ENCODE measurements at regions not wholly inside any gene's neighbourhood (a gene's known extent, or its start where the extent isn't known, plus 50 kb on each side); places are given as distances from the start of the nearest gene placed in this dataset.

DNA sequence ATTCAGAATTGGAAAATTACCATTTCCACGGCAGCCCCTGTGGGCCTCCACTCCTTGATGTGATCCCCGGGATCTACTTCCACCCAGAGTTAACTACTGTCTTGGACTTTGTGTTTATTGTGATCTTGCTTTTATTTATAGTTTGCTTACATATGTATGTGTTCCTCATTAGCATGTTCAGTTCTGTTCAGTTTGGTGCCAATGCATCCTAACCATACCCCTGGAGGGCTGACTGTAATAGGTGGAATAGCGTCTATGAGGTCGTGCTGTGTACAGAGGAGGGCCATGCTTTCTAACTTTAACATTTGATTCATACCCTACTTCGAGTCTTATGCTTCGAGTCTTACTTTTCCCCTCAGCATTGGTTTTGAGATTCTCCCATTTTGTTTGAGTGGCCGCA, 104.3 kb upstream of the SLC24A3 start:
- H3K27me3 ChIP-seq (replicated peaks in 1 of 4; ENCODE audit: control insufficient read depth in 3 of 4, extremely low read depth in 1 of 4, insufficient read depth in 3 of 4, low read length in 3 of 4), result no peaks in the 10 kb centered on the region
- H3K9ac ChIP-seq (replicated peaks in 1 of 4; ENCODE audit: extremely low read depth in 1 of 4, low read depth in 3 of 4, low read length in 3 of 4), result no peak overlapping the region
- H2BK20ac ChIP-seq (ENCODE audit: low read length), result no peak overlapping the region
- no peak overlapping the region for H3K23ac ChIP-seq (ENCODE audit: insufficient read length)
- H3K36me3 ChIP-seq (ENCODE audit: control insufficient read depth in 2 of 4, insufficient read depth in 4 of 4, low read length in 3 of 4), result no peaks in the 10 kb centered on the region
- no peaks in the 10 kb centered on the region for H3K4me1 ChIP-seq (replicated peaks in 1 of 4; ENCODE audit: control insufficient read depth in 3 of 4, insufficient read depth in 4 of 4, low read length in 3 of 4)
- H2BK12ac ChIP-seq (ENCODE audit: low read depth, low read length), result no peak overlapping the region
- 86% methylated on average over 7 of the region's 7 CpGs; no CpG with 5 or more reads in 1 of the 2 experiments for WGBS, 2 experiments (ENCODE audit: extremely low coverage in 1 of 2, insufficient coverage in 1 of 2, insufficient read length in 1 of 2, insufficient replicate concordance in 2 of 2, low coverage in 1 of 2, low lambda C conversion rate in 2 of 2, missing lambda C conversion rate in 1 of 2)
- no peaks in the 10 kb centered on the region for H3K23me2 ChIP-seq (ENCODE audit: low read depth, low read length)
- no peak for FAIRE-seq
- H3K27ac ChIP-seq (ENCODE audit: low read depth, low read length), result no peak overlapping the region
- DNase-seq (ENCODE audit: low read depth in 1 of 2, low spot score in 2 of 2), result no peak
- POLR2A ChIA-PET (ENCODE audit: partially characterized antibody), result no interaction called here
- H2BK15ac ChIP-seq (ENCODE audit: low read length), result no peak overlapping the region
- H4K8ac ChIP-seq (ENCODE audit: extremely low read depth, insufficient read depth, low read length), result no peak overlapping the region
- H3K18ac ChIP-seq (ENCODE audit: extremely low read depth, low read length), result no peak overlapping the region
- no peaks in the 10 kb centered on the region for H4K20me1 ChIP-seq (replicated peaks in 1 of 2; ENCODE audit: control insufficient read depth in 1 of 2, insufficient read depth in 2 of 2, low read length in 2 of 2)
- CTCF ChIA-PET (ENCODE audit: partially characterized antibody), result no interaction called here
- no peak overlapping the region for H3K4me2 ChIP-seq (ENCODE audit: insufficient read depth in 1 of 2, low read depth in 2 of 2, low read length in 2 of 2)
- no peak overlapping the region for H3K4ac ChIP-seq (replicated peaks; ENCODE audit: insufficient read length, low read depth, low read length)
- no peak overlapping the region for H2AFZ ChIP-seq (ENCODE audit: low read length)
- H3K56ac ChIP-seq (replicated peaks; ENCODE audit: insufficient read length, low read depth, low read length), result no peak overlapping the region
- no peaks in the 10 kb centered on the region for H3K79me2 ChIP-seq (ENCODE audit: control insufficient read depth in 1 of 2, insufficient read depth in 2 of 2, low read length in 2 of 2)
- no peak overlapping the region for H2BK120ac ChIP-seq (replicated peaks; ENCODE audit: low read depth, low read length)
- no peak overlapping the region for H3K4me3 ChIP-seq (ENCODE audit: extremely low read depth in 1 of 4, insufficient read depth in 2 of 4, low read depth in 3 of 4, low read length in 4 of 4)
- no peak overlapping the region for H3K14ac ChIP-seq (ENCODE audit: insufficient read length)
- no peaks in the 10 kb centered on the region for H3K79me1 ChIP-seq (ENCODE audit: low read depth, low read length)
- no peak for TF ChIP-seq ZNF274 (IDR thresholded peaks at IDR 0.05; ENCODE audit: borderline replicate concordance, extremely low read depth, low read length)
- TF ChIP-seq SP2 (IDR thresholded peaks at IDR 0.05; ENCODE audit: low read length), result no peak
- TF ChIP-seq, protein P1, sequence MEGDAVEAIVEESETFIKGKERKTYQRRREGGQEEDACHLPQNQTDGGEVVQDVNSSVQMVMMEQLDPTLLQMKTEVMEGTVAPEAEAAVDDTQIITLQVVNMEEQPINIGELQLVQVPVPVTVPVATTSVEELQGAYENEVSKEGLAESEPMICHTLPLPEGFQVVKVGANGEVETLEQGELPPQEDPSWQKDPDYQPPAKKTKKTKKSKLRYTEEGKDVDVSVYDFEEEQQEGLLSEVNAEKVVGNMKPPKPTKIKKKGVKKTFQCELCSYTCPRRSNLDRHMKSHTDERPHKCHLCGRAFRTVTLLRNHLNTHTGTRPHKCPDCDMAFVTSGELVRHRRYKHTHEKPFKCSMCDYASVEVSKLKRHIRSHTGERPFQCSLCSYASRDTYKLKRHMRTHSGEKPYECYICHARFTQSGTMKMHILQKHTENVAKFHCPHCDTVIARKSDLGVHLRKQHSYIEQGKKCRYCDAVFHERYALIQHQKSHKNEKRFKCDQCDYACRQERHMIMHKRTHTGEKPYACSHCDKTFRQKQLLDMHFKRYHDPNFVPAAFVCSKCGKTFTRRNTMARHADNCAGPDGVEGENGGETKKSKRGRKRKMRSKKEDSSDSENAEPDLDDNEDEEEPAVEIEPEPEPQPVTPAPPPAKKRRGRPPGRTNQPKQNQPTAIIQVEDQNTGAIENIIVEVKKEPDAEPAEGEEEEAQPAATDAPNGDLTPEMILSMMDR (IDR thresholded peaks at IDR 0.05; ENCODE audit: control extremely low read depth in 1 of 3, insufficient read depth in 1 of 3, low read depth in 1 of 3, low read length in 3 of 3), result no peak
- no peak for TF ChIP-seq GTF2F1 (IDR thresholded peaks at IDR 0.05; ENCODE audit: borderline replicate concordance, low read depth, low read length)
- TF ChIP-seq ASH2L (IDR thresholded peaks at IDR 0.05; ENCODE audit: low read length), result no peak
- no peak for TF ChIP-seq JUND (IDR thresholded peaks at IDR 0.05; ENCODE audit: low read length)
- TF ChIP-seq BRCA1 (IDR thresholded peaks at IDR 0.05; ENCODE audit: low read depth, low read length), result no peak
- TF ChIP-seq SUZ12 (IDR thresholded peaks at IDR 0.05; ENCODE audit: low read length), result no peak
- TF ChIP-seq CHD1 (IDR thresholded peaks at IDR 0.05; ENCODE audit: low read depth, low read length), result no peak
- TF ChIP-seq POLR2A (IDR thresholded peaks at IDR 0.05; ENCODE audit: control extremely low read depth in 1 of 2, low read depth in 2 of 2, low read length in 2 of 2), result no peak
- TF ChIP-seq, protein P2, sequence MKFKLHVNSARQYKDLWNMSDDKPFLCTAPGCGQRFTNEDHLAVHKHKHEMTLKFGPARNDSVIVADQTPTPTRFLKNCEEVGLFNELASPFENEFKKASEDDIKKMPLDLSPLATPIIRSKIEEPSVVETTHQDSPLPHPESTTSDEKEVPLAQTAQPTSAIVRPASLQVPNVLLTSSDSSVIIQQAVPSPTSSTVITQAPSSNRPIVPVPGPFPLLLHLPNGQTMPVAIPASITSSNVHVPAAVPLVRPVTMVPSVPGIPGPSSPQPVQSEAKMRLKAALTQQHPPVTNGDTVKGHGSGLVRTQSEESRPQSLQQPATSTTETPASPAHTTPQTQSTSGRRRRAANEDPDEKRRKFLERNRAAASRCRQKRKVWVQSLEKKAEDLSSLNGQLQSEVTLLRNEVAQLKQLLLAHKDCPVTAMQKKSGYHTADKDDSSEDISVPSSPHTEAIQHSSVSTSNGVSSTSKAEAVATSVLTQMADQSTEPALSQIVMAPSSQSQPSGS (IDR thresholded peaks at IDR 0.05; ENCODE audit: low read length), result no peak
- TF ChIP-seq SIN3A (conservative IDR thresholded peaks at IDR 0.05 in 1 of 2, IDR thresholded peaks at IDR 0.05 in 1 of 2; ENCODE audit: low read depth in 1 of 2, low read length in 2 of 2), result no peak
- no peak overlapping the region for H4K5ac ChIP-seq (ENCODE audit: insufficient read length, low read depth, low read length)
- no peak overlapping the region for H4K91ac ChIP-seq (replicated peaks; ENCODE audit: insufficient read length, low read length)
- no peak overlapping the region for H2BK5ac ChIP-seq (ENCODE audit: low read depth, low read length)
- peaks cover 6 to 7% of the 10 kb centered on the region in 2 experiments; a peak in 2 of 4 replicates for H3K9me3 ChIP-seq (ENCODE audit: insufficient read depth in 2 of 2, low read depth in 1 of 2, low read length in 1 of 2)
- H2AK5ac ChIP-seq (ENCODE audit: low read depth, low read length), result no peak overlapping the region

Measured in H1 (cell line).